Gastroesophageal sphincter (tissue), 3 donors: ENCODE measurements at regions not wholly inside any gene's neighbourhood (a gene's known extent, or its start where the extent isn't known, plus 50 kb on each side); places are given as distances from the start of the nearest gene placed in this dataset.

Experiments
- CTCF ChIP-seq, 4 experiments: fragments of 200-600 bp in 2 of 4; fragments of 450-650 bp in 2 of 4; sonication (generic) in 1 of 4; IDR thresholded peaks; one replicate each; pipeline ENCODE4 v1.5.1; 2017 to 2019; ENCODE audit warnings: antibody characterized with exemption in 4 of 4, mild to moderate bottlenecking in 2 of 4, moderate library complexity in 2 of 4
- POLR2A ChIP-seq, 2 donors: fragments of 450-650 bp; IDR thresholded peaks; one replicate each; pipeline ENCODE4 v1.6.1; 2017; ENCODE audit warnings: antibody characterized with exemption in 2 of 2, mild to moderate bottlenecking in 2 of 2, moderate library complexity in 1 of 2

GRCh38 chr6:67353861-67354260 is 1281.2 kb upstream of the ADGRB3 start:
- TF ChIP-seq POLR2A (IDR thresholded peaks at IDR 0.05) (no peak), CTCF (IDR thresholded peaks at IDR 0.05) (no peak)
